ENCODE measurements at regions not wholly inside any gene's neighbourhood (a gene's known extent, or its start where the extent isn't known, plus 50 kb on each side); places are given as distances from the start of the nearest gene placed in this dataset.

DNA sequence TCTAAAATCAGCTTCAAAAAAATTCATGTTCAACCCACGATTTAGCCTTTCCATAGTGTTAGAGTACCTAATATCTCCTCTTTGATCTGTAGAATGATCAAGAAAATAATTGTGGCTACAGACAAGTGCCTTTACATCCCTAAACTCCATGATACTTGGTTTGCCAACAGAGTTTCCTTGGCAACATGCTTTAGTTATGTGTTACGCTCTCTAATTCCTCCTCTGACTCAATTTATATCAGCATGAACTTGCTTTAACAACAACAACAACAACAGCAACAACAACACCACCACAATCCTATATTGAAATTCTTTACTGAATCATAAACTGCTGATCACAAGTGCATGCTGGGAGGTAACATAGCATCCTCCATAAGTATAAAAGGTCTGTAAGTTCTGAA lies 757.8 kb downstream of the CDH11 start:
- TF ChIP-seq, protein P1, sequence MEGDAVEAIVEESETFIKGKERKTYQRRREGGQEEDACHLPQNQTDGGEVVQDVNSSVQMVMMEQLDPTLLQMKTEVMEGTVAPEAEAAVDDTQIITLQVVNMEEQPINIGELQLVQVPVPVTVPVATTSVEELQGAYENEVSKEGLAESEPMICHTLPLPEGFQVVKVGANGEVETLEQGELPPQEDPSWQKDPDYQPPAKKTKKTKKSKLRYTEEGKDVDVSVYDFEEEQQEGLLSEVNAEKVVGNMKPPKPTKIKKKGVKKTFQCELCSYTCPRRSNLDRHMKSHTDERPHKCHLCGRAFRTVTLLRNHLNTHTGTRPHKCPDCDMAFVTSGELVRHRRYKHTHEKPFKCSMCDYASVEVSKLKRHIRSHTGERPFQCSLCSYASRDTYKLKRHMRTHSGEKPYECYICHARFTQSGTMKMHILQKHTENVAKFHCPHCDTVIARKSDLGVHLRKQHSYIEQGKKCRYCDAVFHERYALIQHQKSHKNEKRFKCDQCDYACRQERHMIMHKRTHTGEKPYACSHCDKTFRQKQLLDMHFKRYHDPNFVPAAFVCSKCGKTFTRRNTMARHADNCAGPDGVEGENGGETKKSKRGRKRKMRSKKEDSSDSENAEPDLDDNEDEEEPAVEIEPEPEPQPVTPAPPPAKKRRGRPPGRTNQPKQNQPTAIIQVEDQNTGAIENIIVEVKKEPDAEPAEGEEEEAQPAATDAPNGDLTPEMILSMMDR (IDR thresholded peaks at IDR 0.05): no peak
- TF ChIP-seq, protein P2, sequence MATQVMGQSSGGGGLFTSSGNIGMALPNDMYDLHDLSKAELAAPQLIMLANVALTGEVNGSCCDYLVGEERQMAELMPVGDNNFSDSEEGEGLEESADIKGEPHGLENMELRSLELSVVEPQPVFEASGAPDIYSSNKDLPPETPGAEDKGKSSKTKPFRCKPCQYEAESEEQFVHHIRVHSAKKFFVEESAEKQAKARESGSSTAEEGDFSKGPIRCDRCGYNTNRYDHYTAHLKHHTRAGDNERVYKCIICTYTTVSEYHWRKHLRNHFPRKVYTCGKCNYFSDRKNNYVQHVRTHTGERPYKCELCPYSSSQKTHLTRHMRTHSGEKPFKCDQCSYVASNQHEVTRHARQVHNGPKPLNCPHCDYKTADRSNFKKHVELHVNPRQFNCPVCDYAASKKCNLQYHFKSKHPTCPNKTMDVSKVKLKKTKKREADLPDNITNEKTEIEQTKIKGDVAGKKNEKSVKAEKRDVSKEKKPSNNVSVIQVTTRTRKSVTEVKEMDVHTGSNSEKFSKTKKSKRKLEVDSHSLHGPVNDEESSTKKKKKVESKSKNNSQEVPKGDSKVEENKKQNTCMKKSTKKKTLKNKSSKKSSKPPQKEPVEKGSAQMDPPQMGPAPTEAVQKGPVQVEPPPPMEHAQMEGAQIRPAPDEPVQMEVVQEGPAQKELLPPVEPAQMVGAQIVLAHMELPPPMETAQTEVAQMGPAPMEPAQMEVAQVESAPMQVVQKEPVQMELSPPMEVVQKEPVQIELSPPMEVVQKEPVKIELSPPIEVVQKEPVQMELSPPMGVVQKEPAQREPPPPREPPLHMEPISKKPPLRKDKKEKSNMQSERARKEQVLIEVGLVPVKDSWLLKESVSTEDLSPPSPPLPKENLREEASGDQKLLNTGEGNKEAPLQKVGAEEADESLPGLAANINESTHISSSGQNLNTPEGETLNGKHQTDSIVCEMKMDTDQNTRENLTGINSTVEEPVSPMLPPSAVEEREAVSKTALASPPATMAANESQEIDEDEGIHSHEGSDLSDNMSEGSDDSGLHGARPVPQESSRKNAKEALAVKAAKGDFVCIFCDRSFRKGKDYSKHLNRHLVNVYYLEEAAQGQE (IDR thresholded peaks at IDR 0.05; ENCODE audit: insufficient read depth in 1 of 2, low read depth in 2 of 2, low read length in 1 of 2): no peak
- TF ChIP-seq SIN3A (IDR thresholded peaks at IDR 0.05; ENCODE audit: borderline replicate concordance, insufficient read depth, low read depth, low read length): no peak
